Right lobe of liver (tissue), 6 donors: ENCODE measurements at regions not wholly inside any gene's neighbourhood (a gene's known extent, or its start where the extent isn't known, plus 50 kb on each side); places are given as distances from the start of the nearest gene placed in this dataset.
"Not testable (repeated sequence)": the region's sequence is repeated elsewhere in the genome, so short reads cannot be mapped to it uniquely, and the experiment has no call there.

Experiments
- ATAC-seq, 4 donors: fragments of 200-7000 bp; cut with Tn5 transposase; one replicate each; pipeline ENCODE4 v1.9.1; 2020; ENCODE audit warnings: mild to moderate bottlenecking in 4 of 4, moderate library complexity in 4 of 4
- DNase-seq, 3 donors: peaks; one replicate each; pipeline ENCODE4 v3.0.0-alpha.2; 2020
- H3K27ac ChIP-seq, 3 donors: fragments of 200-600 bp; one replicate each; pipeline ENCODE4 v1.8.0; 2022
- H3K27me3 ChIP-seq, 2 donors: fragments of 200-600 bp; one replicate each; pipeline ENCODE4 v1.8.0; 2022
- H3K36me3 ChIP-seq, 4 donors: fragments of 200-600 bp; sonication (generic) in 1 of 4; one replicate each; pipeline versions ENCODE4 v1.5.1 to v1.8.0; 2017 to 2022; ENCODE audit warnings: control low read depth in 1 of 4
- H3K4me1 ChIP-seq, 4 donors: fragments of 200-600 bp; sonication (generic) in 1 of 4; one replicate each; pipeline versions ENCODE4 v1.5.1 to v1.8.0; 2017 to 2022; ENCODE audit warnings: control low read depth in 1 of 4
- H3K4me3 ChIP-seq, 3 donors: fragments of 200-600 bp; one replicate each; pipeline ENCODE4 v1.8.0; 2022
- H3K9me3 ChIP-seq, 4 donors: fragments of 200-600 bp; sonication (generic) in 1 of 4; one replicate each; pipeline versions ENCODE4 v1.5.1 to v1.8.0; 2017 to 2022; ENCODE audit warnings: control low read depth in 1 of 4
- CTCF ChIP-seq, 4 donors: fragments of 200-600 bp in 3 of 4; fragments of 450-650 bp in 1 of 4; IDR thresholded peaks; one replicate each; pipeline versions ENCODE4 v1.5.1 to v1.8.0; 2016 to 2022; ENCODE audit warnings: antibody characterized with exemption in 4 of 4, mild to moderate bottlenecking in 2 of 4
- POLR2A ChIP-seq: fragments of 450-650 bp; IDR thresholded peaks from one replicate; pipeline ENCODE4 v1.6.1; 2017; ENCODE audit warnings: antibody characterized with exemption, mild to moderate bottlenecking
- whole genome bisulfite sequencing: methylation state at CpG from one replicate; pipeline ENCODE4 v1.1.6; 2018; ENCODE audit warnings: low coverage, low lambda C conversion rate; ENCODE audit not compliant: insufficient coverage; ENCODE audit errors: missing lambda C conversion rate; 5-methylcytosine and 5-hydroxymethylcytosine counted together
- intact Hi-C, 2 donors: fragments of 100-400 bp; cut with DNase I; formaldehyde crosslinking; loops; one replicate each; pipeline versions ENCODE4 v1.11.2 to v1.14.1; 2022
- donor health status: DM: no; HTN: yes; CAD: no.
- donor health status: DM: no; HTN: no; CAD: no.
- donor health status: DM: no; HTN: no; CAD: no.
- donor health status: DM: no; HTN: yes; CAD: no.
- donor health status: DM: no; HTN: yes; CAD: no.

- no peaks in the 10 kb centered on the region for H3K27me3 ChIP-seq
- 80% methylated on average over 3 of the region's 3 CpGs for WGBS
- peak in 1 of 4 donors; percentile 5 for TF ChIP-seq CTCF (IDR thresholded peaks at IDR 0.05)
- TF ChIP-seq POLR2A = no peak
- no peaks in the 10 kb centered on the region for H3K36me3 ChIP-seq
- no peak for DNase-seq
- H3K4me1 ChIP-seq = no peaks in the 10 kb centered on the region
- H3K9me3 ChIP-seq = no peaks in the 10 kb centered on the region
- ATAC-seq = no peak
- H3K27ac ChIP-seq = no peak overlapping the region
- no peak overlapping the region for H3K4me3 ChIP-seq
- intact Hi-C loops = no loop called here
Measured at GRCh38 chr1:213419401-213420030, 368.5 kb downstream of the RPS6KC1 start.

GRCh38 chr1:213421178-213421577, 370.1 kb downstream of the RPS6KC1 start:
- H3K4me3 ChIP-seq, DNase-seq: not testable (repeated sequence)

GRCh38 chr1:213423041-213423440, 372.0 kb downstream of the RPS6KC1 start:
- DNase-seq (no peak), ATAC-seq (no peak)
- intact Hi-C loops = no loop called here
- no peaks in the 10 kb centered on the region for H3K4me1 ChIP-seq
- 42% methylated on average over 2 of the region's 4 CpGs for WGBS
- TF ChIP-seq POLR2A (no peak), CTCF (IDR thresholded peaks at IDR 0.05) (no peak)
- H3K36me3 ChIP-seq = no peaks in the 10 kb centered on the region
- H3K27ac ChIP-seq = no peak overlapping the region
- no peaks in the 10 kb centered on the region for H3K27me3 ChIP-seq
- no peak overlapping the region for H3K4me3 ChIP-seq
- H3K9me3 ChIP-seq = no peaks in the 10 kb centered on the region

More at GRCh38 chr1:213421178-213421577, 370.1 kb downstream of the RPS6KC1 start:
- ATAC-seq, H3K36me3 ChIP-seq, H3K4me1 ChIP-seq, H3K27me3 ChIP-seq, H3K9me3 ChIP-seq, intact Hi-C loops, H3K27ac ChIP-seq: not testable (repeated sequence)
- WGBS = 74% methylated on average over 6 of the region's 7 CpGs

GRCh38 chr1:213423605-213424004, 372.6 kb downstream of the RPS6KC1 start:
- no peak overlapping the region for H3K27ac ChIP-seq
- WGBS = 71% methylated on average over 12 of the region's 12 CpGs
- TF ChIP-seq POLR2A = no peak
- TF ChIP-seq CTCF (IDR thresholded peaks at IDR 0.05) = no peak
- no peak for DNase-seq
- no peaks in the 10 kb centered on the region for H3K27me3 ChIP-seq
- no peaks in the 10 kb centered on the region for H3K4me1 ChIP-seq
- no peaks in the 10 kb centered on the region for H3K36me3 ChIP-seq
- no peak overlapping the region for H3K4me3 ChIP-seq
- H3K9me3 ChIP-seq = no peaks in the 10 kb centered on the region
- intact Hi-C loops = no loop called here
- ATAC-seq = no peak

- Histone ChIP-seq H3K9me3 (no peaks in the 10 kb centered on the region), H3K36me3 (no peaks in the 10 kb centered on the region), H3K4me1 (no peaks in the 10 kb centered on the region), H3K27me3 (no peaks in the 10 kb centered on the region), H3K27ac (no peak overlapping the region), H3K4me3 (no peak overlapping the region)
- ATAC-seq = no peak
- intact Hi-C loops = no loop called here
- no peak for TF ChIP-seq CTCF (IDR thresholded peaks at IDR 0.05)
- no peak for TF ChIP-seq POLR2A
- no peak for DNase-seq
- WGBS = 74% methylated on average over 13 of the region's 20 CpGs
Measured at GRCh38 chr1:213425376-213426030, 374.5 kb downstream of the RPS6KC1 start.
